IPS-20b (cell line): ENCODE measurements at regions not wholly inside any gene's neighbourhood (a gene's known extent, or its start where the extent isn't known, plus 50 kb on each side); places are given as distances from the start of the nearest gene placed in this dataset.
"Not testable (repeated sequence)": the region's sequence is repeated elsewhere in the genome, so short reads cannot be mapped to it uniquely, and the experiment has no call there.

Source experiments
- H3K27ac ChIP-seq: one replicate; pipeline ENCODE4 v1.5.1; 2013; ENCODE audit warnings: low read length
- H3K27me3 ChIP-seq: 2 replicates; pipeline ENCODE4 v1.6.1; 2013; ENCODE audit warnings: mild to moderate bottlenecking, low read length, inconsistent platforms; ENCODE audit not compliant: insufficient read depth
- H3K36me3 ChIP-seq: 2 replicates; pipeline ENCODE4 v1.6.1; 2013; ENCODE audit warnings: low read depth, mild to moderate bottlenecking, inconsistent platforms, low read length, moderate library complexity; ENCODE audit not compliant: insufficient read depth
- H3K4me1 ChIP-seq: 2 replicates; pipeline ENCODE4 v1.6.1; 2013; ENCODE audit warnings: mild to moderate bottlenecking, control low read depth, inconsistent platforms, low read length, moderate library complexity; ENCODE audit not compliant: insufficient read depth
- H3K4me3 ChIP-seq: 2 replicates; pipeline ENCODE4 v1.5.1; 2013; ENCODE audit warnings: mild to moderate bottlenecking, low read length, inconsistent platforms
- H3K9ac ChIP-seq: 2 replicates; pipeline ENCODE4 v1.6.1; 2013; ENCODE audit warnings: low read depth, mild to moderate bottlenecking, inconsistent platforms, low read length, moderate library complexity
- H3K9me3 ChIP-seq: 2 replicates; pipeline ENCODE4 v1.6.1; 2013; ENCODE audit warnings: mild to moderate bottlenecking, low read depth, low read length, inconsistent platforms; ENCODE audit not compliant: insufficient read depth

- H3K4me1 ChIP-seq: peaks cover 17% of the 10 kb centered on the region
- no peak overlapping the region for H3K4me3 ChIP-seq
- H3K27me3 ChIP-seq: no peaks in the 10 kb centered on the region
- H3K9ac ChIP-seq: no peak overlapping the region
- H3K36me3 ChIP-seq: no peaks in the 10 kb centered on the region
- H3K27ac ChIP-seq: no peak overlapping the region
- no peaks in the 10 kb centered on the region for H3K9me3 ChIP-seq
Measured at GRCh38 chr2:64243081-64244036, 99.1 kb upstream of the PELI1 start.

- Histone ChIP-seq H3K4me1 (peaks cover 15% of the 10 kb centered on the region), H3K9me3 (no peaks in the 10 kb centered on the region), H3K27ac (no peak overlapping the region), H3K9ac (no peak overlapping the region), H3K36me3 (no peaks in the 10 kb centered on the region), H3K27me3 (no peaks in the 10 kb centered on the region), H3K4me3 (no peak overlapping the region)
Measured at GRCh38 chr2:64244037-64244416, 99.8 kb upstream of the PELI1 start.

GRCh38 chr2:64245631-64246030 lies 101.4 kb upstream of the PELI1 start:
- no peak overlapping the region for H3K27ac ChIP-seq

GRCh38 chr2:64246962-64247361 lies 102.7 kb upstream of the PELI1 start:
- peak overlapping the region; percentile 43; the same call in 1 of the 2 replicates for H3K9ac ChIP-seq
- H3K27ac ChIP-seq: no peak overlapping the region
- H3K4me1 ChIP-seq: peaks cover 29% of the 10 kb centered on the region
- H3K9me3 ChIP-seq: no peaks in the 10 kb centered on the region
- H3K4me3 ChIP-seq: 0 out of 2 replicates have a peak overlapping the region, but pooled peaks have one; percentile 15
- no peaks in the 10 kb centered on the region for H3K27me3 ChIP-seq
- no peaks in the 10 kb centered on the region for H3K36me3 ChIP-seq

More at GRCh38 chr2:64245631-64246030, 101.4 kb upstream of the PELI1 start:
- Histone ChIP-seq H3K4me1 (peaks cover 21% of the 10 kb centered on the region), H3K27me3 (no peaks in the 10 kb centered on the region), H3K4me3 (no peak overlapping the region), H3K9me3 (no peaks in the 10 kb centered on the region), H3K36me3 (no peaks in the 10 kb centered on the region), H3K9ac (no peak overlapping the region)

GRCh38 chr2:64249426-64249825 lies 105.2 kb upstream of the PELI1 start:
- Histone ChIP-seq H3K27ac (no peak overlapping the region), H3K4me3 (no peak overlapping the region)

GRCh38 chr2:64250063-64250462 lies 105.8 kb upstream of the PELI1 start:
- no peaks in the 10 kb centered on the region for H3K9me3 ChIP-seq
- peaks cover 29% of the 10 kb centered on the region for H3K4me1 ChIP-seq
- no peak overlapping the region; the same call in 1 of the 2 replicates for H3K4me3 ChIP-seq
- H3K27me3 ChIP-seq: no peaks in the 10 kb centered on the region
- no peak overlapping the region for H3K27ac ChIP-seq
- peak overlapping the region; percentile 91; the same call in 1 of the 2 replicates for H3K9ac ChIP-seq
- no peaks in the 10 kb centered on the region for H3K36me3 ChIP-seq

More at GRCh38 chr2:64249426-64249825, 105.2 kb upstream of the PELI1 start:
- H3K27me3 ChIP-seq: no peaks in the 10 kb centered on the region
- peaks cover 29% of the 10 kb centered on the region for H3K4me1 ChIP-seq
- H3K9ac ChIP-seq: no peak overlapping the region
- H3K36me3 ChIP-seq: no peaks in the 10 kb centered on the region
- H3K9me3 ChIP-seq: no peaks in the 10 kb centered on the region

- Histone ChIP-seq H3K27me3 (no peaks in the 10 kb centered on the region), H3K9me3 (no peaks in the 10 kb centered on the region), H3K36me3 (peaks cover 3% of the 10 kb centered on the region), H3K27ac (peak overlapping the region; percentile 60), H3K9ac (peak overlapping the region; percentile 91; the same call in 1 of the 2 replicates), H3K4me1 (peaks cover 29% of the 10 kb centered on the region), H3K4me3 (peak overlapping the region; percentile 76)
Measured at GRCh38 chr2:64250751-64251423, 106.7 kb upstream of the PELI1 start.

- H3K9me3 ChIP-seq: no peaks in the 10 kb centered on the region
- H3K36me3 ChIP-seq: peaks cover 11% of the 10 kb centered on the region
- H3K9ac ChIP-seq: peak overlapping the region; percentile 91; the same call in 1 of the 2 replicates
- no peaks in the 10 kb centered on the region for H3K27me3 ChIP-seq
- H3K4me3 ChIP-seq: peak overlapping the region; percentile 76
- peaks cover 26% of the 10 kb centered on the region for H3K4me1 ChIP-seq
- peak overlapping the region; percentile 60 for H3K27ac ChIP-seq
Measured at GRCh38 chr2:64251497-64252250, 107.5 kb upstream of the PELI1 start.

GRCh38 chr2:64252251-64252978 lies 108.2 kb upstream of the PELI1 start:
- peak overlapping the region; percentile 76 for H3K4me3 ChIP-seq

GRCh38 chr2:64253421-64253820 lies 109.2 kb upstream of the PELI1 start:
- peak overlapping the region; percentile 60 for H3K27ac ChIP-seq
- H3K4me3 ChIP-seq: peak overlapping the region; percentile 76
- H3K9ac ChIP-seq: peak overlapping the region; percentile 91
- not testable (repeated sequence) for H3K27me3 ChIP-seq, H3K9me3 ChIP-seq
- H3K4me1 ChIP-seq: peaks cover 24% of the 10 kb centered on the region
- peaks cover 22% of the 10 kb centered on the region for H3K36me3 ChIP-seq

More at GRCh38 chr2:64252251-64252978, 108.2 kb upstream of the PELI1 start:
- H3K4me1 ChIP-seq: peaks cover 18% of the 10 kb centered on the region
- H3K9me3 ChIP-seq, H3K27me3 ChIP-seq: not testable (repeated sequence)
- peak overlapping the region; percentile 60 for H3K27ac ChIP-seq
- peak overlapping the region; percentile 91 for H3K9ac ChIP-seq
- peaks cover 11% of the 10 kb centered on the region for H3K36me3 ChIP-seq
